ENCODE measurements at regions not wholly inside any gene's neighbourhood (a gene's known extent, or its start where the extent isn't known, plus 50 kb on each side); places are given as distances from the start of the nearest gene placed in this dataset.

DNA sequence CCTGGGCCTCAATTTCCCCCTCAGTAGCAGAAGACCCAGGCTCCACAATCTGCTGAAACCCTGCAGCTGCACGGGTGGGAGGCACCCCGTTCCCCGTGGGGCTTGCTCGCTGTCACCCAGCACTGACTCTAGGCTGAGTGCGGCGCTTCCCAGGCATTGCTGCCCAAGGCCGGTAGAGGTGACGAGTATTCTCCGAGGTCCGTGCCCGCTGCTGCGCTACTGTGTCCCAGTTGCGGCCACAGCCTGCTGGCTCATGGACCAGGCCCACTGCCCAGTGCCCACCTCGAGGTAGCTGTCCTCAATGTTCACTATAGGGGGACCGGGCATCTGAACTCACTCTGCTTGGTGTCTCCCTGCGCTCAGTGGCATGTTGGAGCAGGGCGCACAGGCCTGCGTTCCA is 74.7 kb downstream of the GSC start:
- TF ChIP-seq, protein P1, sequence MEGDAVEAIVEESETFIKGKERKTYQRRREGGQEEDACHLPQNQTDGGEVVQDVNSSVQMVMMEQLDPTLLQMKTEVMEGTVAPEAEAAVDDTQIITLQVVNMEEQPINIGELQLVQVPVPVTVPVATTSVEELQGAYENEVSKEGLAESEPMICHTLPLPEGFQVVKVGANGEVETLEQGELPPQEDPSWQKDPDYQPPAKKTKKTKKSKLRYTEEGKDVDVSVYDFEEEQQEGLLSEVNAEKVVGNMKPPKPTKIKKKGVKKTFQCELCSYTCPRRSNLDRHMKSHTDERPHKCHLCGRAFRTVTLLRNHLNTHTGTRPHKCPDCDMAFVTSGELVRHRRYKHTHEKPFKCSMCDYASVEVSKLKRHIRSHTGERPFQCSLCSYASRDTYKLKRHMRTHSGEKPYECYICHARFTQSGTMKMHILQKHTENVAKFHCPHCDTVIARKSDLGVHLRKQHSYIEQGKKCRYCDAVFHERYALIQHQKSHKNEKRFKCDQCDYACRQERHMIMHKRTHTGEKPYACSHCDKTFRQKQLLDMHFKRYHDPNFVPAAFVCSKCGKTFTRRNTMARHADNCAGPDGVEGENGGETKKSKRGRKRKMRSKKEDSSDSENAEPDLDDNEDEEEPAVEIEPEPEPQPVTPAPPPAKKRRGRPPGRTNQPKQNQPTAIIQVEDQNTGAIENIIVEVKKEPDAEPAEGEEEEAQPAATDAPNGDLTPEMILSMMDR (IDR thresholded peaks at IDR 0.05): no peak
- TF ChIP-seq POLR2A (IDR thresholded peaks at IDR 0.05): no peak
- no peak for TF ChIP-seq EP300 (IDR thresholded peaks at IDR 0.05)
